ENCODE measurements at regions not wholly inside any gene's neighbourhood (a gene's known extent, or its start where the extent isn't known, plus 50 kb on each side); places are given as distances from the start of the nearest gene placed in this dataset.

DNA sequence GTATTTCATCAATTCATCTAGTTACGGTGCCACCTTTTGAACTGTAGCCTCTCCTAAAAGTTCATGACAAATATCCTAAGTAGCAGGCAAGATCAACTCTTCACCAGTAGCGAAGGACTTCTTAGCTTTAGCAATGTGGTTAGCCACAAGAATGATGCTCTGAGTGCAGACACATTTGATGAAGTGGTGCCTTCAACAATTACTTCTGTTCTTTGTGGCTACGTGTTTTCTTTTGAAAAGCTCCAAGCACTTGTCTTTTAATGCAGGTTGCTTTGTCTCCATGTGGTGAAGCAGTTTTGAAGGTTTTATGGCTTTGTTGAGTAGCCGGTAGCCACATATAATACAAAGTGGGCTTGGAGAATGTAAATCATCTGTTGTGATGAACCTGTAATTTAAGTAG, 194.7 kb downstream of the B3GLCT start:
- TF ChIP-seq POLR2A (IDR thresholded peaks at IDR 0.05; ENCODE audit: low read depth, low read length) = no peak
- no peak for TF ChIP-seq SUZ12 (IDR thresholded peaks at IDR 0.05; ENCODE audit: unreplicated experiment)
- TF ChIP-seq ATF3 (IDR thresholded peaks at IDR 0.05; ENCODE audit: borderline replicate concordance, extremely low read depth, low read depth, low read length) = no peak
- no peak for TF ChIP-seq NFIC (IDR thresholded peaks at IDR 0.05; ENCODE audit: low read depth, low read length)
- TF ChIP-seq NFYB (IDR thresholded peaks at IDR 0.05; ENCODE audit: insufficient read depth, low read depth, low read length) = no peak
- no peak for TF ChIP-seq CTCF (IDR thresholded peaks at IDR 0.05 in 2 of 3, conservative IDR thresholded peaks at IDR 0.05 in 1 of 3; ENCODE audit: control insufficient read depth in 2 of 3, extremely low read depth in 1 of 3, insufficient read depth in 1 of 3, low read depth in 3 of 3, low read length in 3 of 3)
- no peak for TF ChIP-seq RAD51 (IDR thresholded peaks at IDR 0.05)
- no peak for TF ChIP-seq REST (IDR thresholded peaks at IDR 0.05; ENCODE audit: low read depth, low read length)
- no peak for TF ChIP-seq CEBPB (IDR thresholded peaks at IDR 0.05; ENCODE audit: borderline replicate concordance in 1 of 2, low read depth in 2 of 2, low read length in 2 of 2)
- no peak for TF ChIP-seq HDGF (IDR thresholded peaks at IDR 0.05)
- TF ChIP-seq JUND (IDR thresholded peaks at IDR 0.05; ENCODE audit: low read depth, low read length) = no peak

Data from GM12878 (cell line).